ENCODE measurements at regions not wholly inside any gene's neighbourhood (a gene's known extent, or its start where the extent isn't known, plus 50 kb on each side); places are given as distances from the start of the nearest gene placed in this dataset.
"Not testable (repeated sequence)": the region's sequence is repeated elsewhere in the genome, so short reads cannot be mapped to it uniquely, and the experiment has no call there.

DNA sequence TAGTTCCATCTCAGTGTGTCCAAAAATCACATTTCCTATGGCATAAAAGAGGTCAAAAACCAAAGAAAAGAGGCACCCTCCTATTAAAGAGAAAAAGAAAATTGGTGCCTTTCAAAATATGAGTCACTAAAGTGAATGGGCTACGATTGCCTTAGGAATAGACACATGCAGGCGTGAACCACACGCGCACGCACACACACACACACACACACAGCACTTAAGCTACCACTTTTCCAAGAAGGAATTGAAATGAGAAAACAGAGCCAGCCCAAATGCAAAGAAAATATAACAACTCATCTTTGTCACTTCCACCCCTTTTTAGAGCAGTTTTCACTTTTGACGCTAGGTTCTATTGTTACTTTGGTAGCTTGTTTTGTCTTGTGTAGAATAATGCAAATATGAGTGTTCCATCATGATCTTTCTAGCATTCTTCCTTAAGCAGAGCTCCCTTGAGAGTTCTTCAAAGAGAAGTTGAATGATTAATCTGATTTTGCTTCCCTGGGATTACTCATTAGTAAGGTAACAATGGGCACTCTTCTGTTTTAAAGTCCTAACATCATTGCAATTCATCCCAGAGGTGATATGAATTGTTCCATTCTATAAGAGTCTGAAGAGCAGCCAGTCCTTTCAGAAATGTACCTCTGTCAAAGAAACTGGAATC, 239.2 kb upstream of the GNPDA2 start:
- Histone ChIP-seq H3K4me1 (no peaks in the 10 kb centered on the region), H3K36me3 (ENCODE audit: insufficient read depth in 1 of 2, low read depth in 1 of 2) (no peaks in the 10 kb centered on the region), H3K9me3 (no peaks in the 10 kb centered on the region), H3K27me3 (ENCODE audit: insufficient read depth in 3 of 3, low read length in 2 of 3) (no peaks in the 10 kb centered on the region), H3K27ac (no peak overlapping the region), H3K4me3 (no peak overlapping the region)
- no peak for DNase-seq
- WGBS, 3 donors: 91 to 94% (median 92%) methylated on average over 6 of the region's 6 CpGs
- intact Hi-C loops (cut with DNase I): no loop called here
- TF ChIP-seq, protein P1, sequence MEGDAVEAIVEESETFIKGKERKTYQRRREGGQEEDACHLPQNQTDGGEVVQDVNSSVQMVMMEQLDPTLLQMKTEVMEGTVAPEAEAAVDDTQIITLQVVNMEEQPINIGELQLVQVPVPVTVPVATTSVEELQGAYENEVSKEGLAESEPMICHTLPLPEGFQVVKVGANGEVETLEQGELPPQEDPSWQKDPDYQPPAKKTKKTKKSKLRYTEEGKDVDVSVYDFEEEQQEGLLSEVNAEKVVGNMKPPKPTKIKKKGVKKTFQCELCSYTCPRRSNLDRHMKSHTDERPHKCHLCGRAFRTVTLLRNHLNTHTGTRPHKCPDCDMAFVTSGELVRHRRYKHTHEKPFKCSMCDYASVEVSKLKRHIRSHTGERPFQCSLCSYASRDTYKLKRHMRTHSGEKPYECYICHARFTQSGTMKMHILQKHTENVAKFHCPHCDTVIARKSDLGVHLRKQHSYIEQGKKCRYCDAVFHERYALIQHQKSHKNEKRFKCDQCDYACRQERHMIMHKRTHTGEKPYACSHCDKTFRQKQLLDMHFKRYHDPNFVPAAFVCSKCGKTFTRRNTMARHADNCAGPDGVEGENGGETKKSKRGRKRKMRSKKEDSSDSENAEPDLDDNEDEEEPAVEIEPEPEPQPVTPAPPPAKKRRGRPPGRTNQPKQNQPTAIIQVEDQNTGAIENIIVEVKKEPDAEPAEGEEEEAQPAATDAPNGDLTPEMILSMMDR (IDR thresholded peaks at IDR 0.05): no peak
- ATAC-seq: no peak

DNA sequence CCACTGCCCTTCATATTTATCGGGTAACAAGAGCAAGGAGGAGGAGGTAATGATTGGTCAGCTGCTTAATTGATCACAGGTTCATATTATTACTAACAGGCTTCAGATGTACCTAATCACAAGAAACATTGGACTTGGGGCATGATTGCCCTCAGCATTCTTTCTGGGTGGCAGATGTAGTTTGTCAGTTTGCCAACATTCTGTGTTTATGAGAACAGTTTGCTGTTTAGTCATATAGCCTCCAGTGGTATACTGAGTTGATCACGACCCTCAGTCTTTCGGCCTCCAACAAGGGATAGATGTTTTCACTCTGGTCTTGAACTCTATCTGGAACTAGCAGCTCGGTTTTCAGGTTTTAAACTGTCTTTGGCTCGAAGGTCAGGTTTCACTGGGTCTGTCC, 237.7 kb upstream of the GNPDA2 start:
- DNase-seq; intact Hi-C loops (cut with DNase I); H3K4me1 ChIP-seq; H3K4me3 ChIP-seq; ATAC-seq; H3K27me3 ChIP-seq (ENCODE audit: insufficient read depth in 3 of 3, low read length in 2 of 3); H3K36me3 ChIP-seq (ENCODE audit: insufficient read depth in 1 of 2, low read depth in 1 of 2); H3K9me3 ChIP-seq; H3K27ac ChIP-seq: not testable (repeated sequence)
- WGBS, 3 donors: 71 to 74% (median 72%) methylated on average over 5 of the region's 5 CpGs

DNA sequence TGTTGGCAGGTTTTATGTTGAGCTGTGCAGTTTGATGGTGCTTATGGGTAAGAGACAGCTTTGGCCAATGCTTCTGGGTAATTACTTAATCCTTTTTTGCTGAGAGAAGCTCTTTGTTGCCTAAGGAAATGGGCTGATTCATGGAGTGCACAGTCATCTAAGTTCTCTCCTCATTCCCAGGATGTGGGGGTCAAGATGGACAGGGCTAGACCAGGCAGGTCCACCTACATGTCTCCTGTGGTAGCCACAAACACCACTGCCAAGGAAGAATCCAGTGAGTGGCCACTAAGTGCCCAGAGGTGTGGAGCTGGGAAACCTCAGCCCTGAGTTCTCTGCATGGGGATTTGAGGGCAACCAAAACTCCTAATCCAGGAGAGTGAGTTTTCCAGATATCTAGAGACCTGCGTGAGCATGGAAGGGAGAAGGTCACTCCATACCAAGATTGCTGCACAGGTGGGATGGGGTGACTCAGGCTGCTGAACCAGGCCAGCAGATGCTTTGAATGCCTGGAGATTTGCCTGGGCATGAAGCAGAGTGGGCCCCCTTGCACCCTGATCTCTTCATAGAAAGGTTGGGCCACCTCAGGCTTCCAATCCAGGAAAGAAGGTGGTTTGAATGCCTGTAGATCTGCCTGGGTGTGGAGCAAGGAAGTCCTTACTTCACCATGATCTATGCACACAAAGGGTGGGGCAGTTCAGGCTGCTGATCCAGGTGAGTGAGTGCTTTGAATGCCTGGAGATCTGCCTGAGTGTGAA, 234.8 kb upstream of the GNPDA2 start:
- no peaks in the 10 kb centered on the region for H3K36me3 ChIP-seq (ENCODE audit: insufficient read depth in 1 of 2, low read depth in 1 of 2)
- DNase-seq: no peak
- no peak overlapping the region for H3K4me3 ChIP-seq
- ATAC-seq: no peak
- H3K27ac ChIP-seq: no peak overlapping the region
- intact Hi-C loops (cut with DNase I): no loop called here
- H3K9me3 ChIP-seq: no peaks in the 10 kb centered on the region
- WGBS, 3 donors: 86 to 100% (median 91%) methylated on average over 1 of the region's 1 CpG
- TF ChIP-seq, protein P1 (IDR thresholded peaks at IDR 0.05): no peak
- no peaks in the 10 kb centered on the region for H3K27me3 ChIP-seq (ENCODE audit: insufficient read depth in 3 of 3, low read length in 2 of 3)
- no peaks in the 10 kb centered on the region for H3K4me1 ChIP-seq

DNA sequence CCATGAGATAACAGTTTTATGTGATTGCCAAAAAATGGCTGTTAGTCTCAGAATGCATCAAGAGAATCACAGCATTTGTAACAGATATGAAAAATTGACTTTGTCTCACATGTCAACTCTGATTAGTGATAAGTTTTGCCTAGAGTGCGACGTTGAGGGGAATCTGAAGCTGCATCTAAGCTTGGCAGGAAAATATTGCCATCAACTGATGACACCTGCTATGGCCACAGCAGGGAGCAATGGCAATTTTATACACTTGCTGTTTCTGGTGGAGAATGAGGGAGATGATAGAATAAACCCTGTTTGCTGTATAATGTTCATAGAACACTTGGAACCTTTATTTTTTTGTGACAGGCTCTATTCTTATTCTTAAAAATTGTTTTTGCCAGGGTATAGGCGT, 205.4 kb upstream of the GNPDA2 start:
- ATAC-seq: no peak
- 35 to 62% (median 41%) methylated on average over 3 of the region's 3 CpGs for WGBS, 3 donors
- no peaks in the 10 kb centered on the region for H3K27me3 ChIP-seq (ENCODE audit: insufficient read depth in 3 of 3, low read length in 2 of 3)
- intact Hi-C loops (cut with DNase I): no loop called here
- H3K4me3 ChIP-seq: no peak overlapping the region
- no peaks in the 10 kb centered on the region for H3K36me3 ChIP-seq (ENCODE audit: insufficient read depth in 1 of 2, low read depth in 1 of 2)
- TF ChIP-seq, protein P1 (IDR thresholded peaks at IDR 0.05): no peak
- no peaks in the 10 kb centered on the region for H3K9me3 ChIP-seq
- DNase-seq: no peak
- H3K27ac ChIP-seq: no peak overlapping the region
- no peaks in the 10 kb centered on the region for H3K4me1 ChIP-seq

DNA sequence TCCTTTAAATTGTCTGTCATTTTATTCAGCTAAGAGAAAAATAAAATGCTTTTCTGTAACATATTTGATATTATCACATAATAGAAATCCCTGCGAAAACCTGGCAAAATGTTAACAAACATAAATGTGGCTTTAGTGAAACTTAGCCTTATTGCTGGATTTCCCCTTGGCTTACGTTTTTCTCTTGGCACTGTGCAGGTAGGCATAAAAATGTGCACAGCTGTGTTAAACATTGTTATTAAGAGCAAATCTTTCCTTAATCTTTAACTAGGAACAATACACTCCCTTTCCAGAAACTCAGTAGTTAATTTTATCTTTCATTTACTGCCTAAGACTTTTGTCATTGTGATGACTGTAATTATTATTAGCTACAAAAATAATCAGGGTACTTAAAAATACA, 202.4 kb upstream of the GNPDA2 start:
- Histone ChIP-seq H3K4me1 (no peaks in the 10 kb centered on the region), H3K27me3 (ENCODE audit: insufficient read depth in 3 of 3, low read length in 2 of 3) (no peaks in the 10 kb centered on the region), H3K4me3 (no peak overlapping the region), H3K9me3 (no peaks in the 10 kb centered on the region), H3K27ac (no peak overlapping the region), H3K36me3 (ENCODE audit: insufficient read depth in 1 of 2, low read depth in 1 of 2) (no peaks in the 10 kb centered on the region)
- TF ChIP-seq, protein P1 (IDR thresholded peaks at IDR 0.05): no peak
- intact Hi-C loops (cut with DNase I): no loop called here
- ATAC-seq (no peak), DNase-seq (no peak)
- WGBS, 3 donors: 42 to 62% (median 58%) methylated on average over 2 of the region's 2 CpGs
